ENCODE measurements at regions not wholly inside any gene's neighbourhood (a gene's known extent, or its start where the extent isn't known, plus 50 kb on each side); places are given as distances from the start of the nearest gene placed in this dataset.

DNA sequence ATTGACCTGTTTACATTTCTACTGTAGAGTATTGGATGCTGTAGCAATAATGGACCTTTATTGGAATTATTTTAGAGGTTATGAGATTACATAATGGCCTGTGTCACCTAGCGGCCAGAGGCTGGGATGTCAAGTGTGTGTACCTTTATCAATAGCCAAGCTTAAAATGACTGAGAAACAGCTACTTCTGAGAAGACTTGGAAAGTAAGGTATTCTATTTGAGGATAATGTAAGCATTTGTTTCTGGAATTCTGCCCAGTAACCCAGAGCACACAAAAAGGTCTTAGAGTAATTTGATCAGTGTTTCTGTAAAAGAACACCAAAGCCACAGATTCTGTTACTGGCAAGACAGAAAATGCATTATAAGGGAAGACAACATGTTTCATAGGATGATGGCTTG lies 116.8 kb downstream of the MACIR start:
- no peaks in the 10 kb centered on the region for H3K4me1 ChIP-seq
- H3K36me3 ChIP-seq = no peaks in the 10 kb centered on the region
- intact Hi-C loops (cut with DNase I) = no loop called here
- no peak for DNase-seq
- no peaks in the 10 kb centered on the region for H3K9me3 ChIP-seq
- H3K4me3 ChIP-seq = no peak overlapping the region
- no peaks in the 10 kb centered on the region for H3K27me3 ChIP-seq
- TF ChIP-seq, protein P1, sequence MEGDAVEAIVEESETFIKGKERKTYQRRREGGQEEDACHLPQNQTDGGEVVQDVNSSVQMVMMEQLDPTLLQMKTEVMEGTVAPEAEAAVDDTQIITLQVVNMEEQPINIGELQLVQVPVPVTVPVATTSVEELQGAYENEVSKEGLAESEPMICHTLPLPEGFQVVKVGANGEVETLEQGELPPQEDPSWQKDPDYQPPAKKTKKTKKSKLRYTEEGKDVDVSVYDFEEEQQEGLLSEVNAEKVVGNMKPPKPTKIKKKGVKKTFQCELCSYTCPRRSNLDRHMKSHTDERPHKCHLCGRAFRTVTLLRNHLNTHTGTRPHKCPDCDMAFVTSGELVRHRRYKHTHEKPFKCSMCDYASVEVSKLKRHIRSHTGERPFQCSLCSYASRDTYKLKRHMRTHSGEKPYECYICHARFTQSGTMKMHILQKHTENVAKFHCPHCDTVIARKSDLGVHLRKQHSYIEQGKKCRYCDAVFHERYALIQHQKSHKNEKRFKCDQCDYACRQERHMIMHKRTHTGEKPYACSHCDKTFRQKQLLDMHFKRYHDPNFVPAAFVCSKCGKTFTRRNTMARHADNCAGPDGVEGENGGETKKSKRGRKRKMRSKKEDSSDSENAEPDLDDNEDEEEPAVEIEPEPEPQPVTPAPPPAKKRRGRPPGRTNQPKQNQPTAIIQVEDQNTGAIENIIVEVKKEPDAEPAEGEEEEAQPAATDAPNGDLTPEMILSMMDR (IDR thresholded peaks at IDR 0.05) = no peak
- H3K9ac ChIP-seq (ENCODE audit: low read depth in 2 of 2, low read length in 2 of 2) = no peak overlapping the region
- H3K27ac ChIP-seq = no peak overlapping the region

DNA sequence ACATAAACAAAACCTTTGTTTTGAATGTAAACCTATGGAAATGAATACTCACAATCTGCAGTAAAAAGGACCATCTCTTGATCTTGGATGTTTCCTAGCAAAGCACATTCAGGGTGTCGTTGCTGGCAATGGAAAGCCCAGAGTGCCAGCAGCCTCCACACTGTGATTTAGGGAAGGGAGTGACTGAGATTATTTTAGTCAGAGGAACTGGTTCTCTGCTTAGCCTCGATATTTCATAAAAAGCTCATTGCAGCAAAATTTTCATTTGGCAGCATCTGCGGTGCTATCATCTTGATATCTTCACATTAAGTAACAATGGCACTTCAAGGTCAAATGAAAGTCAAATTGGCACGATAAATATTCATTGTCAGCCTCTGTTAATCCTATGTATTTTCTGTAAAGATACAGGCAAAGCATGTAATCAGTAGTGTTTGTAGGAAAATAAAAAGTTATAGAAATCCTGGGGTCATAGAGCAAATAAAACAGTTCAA lies 116.0 kb downstream of the MACIR start:
- Histone ChIP-seq H3K27ac (no peak overlapping the region), H3K27me3 (no peaks in the 10 kb centered on the region), H3K9me3 (no peaks in the 10 kb centered on the region), H3K4me1 (no peaks in the 10 kb centered on the region), H3K36me3 (no peaks in the 10 kb centered on the region), H3K9ac (ENCODE audit: low read depth in 2 of 2, low read length in 2 of 2) (no peak overlapping the region), H3K4me3 (no peak overlapping the region)
- intact Hi-C loops (cut with DNase I) = no loop called here
- TF ChIP-seq, protein P1 (IDR thresholded peaks at IDR 0.05) = no peak
- no peak for DNase-seq

GRCh38 chr5:103373597-103374472 lies 115.3 kb downstream of the MACIR start:
- H3K9ac ChIP-seq (ENCODE audit: low read depth in 2 of 2, low read length in 2 of 2) = no peak overlapping the region
- intact Hi-C loops (cut with DNase I) = no loop called here
- no peaks in the 10 kb centered on the region for H3K4me1 ChIP-seq
- no peaks in the 10 kb centered on the region for H3K27me3 ChIP-seq
- H3K27ac ChIP-seq = no peak overlapping the region
- H3K4me3 ChIP-seq = no peak overlapping the region
- TF ChIP-seq, protein P1 (IDR thresholded peaks at IDR 0.05) = no peak
- peak; percentile 35 for DNase-seq
- H3K36me3 ChIP-seq = no peaks in the 10 kb centered on the region
- H3K9me3 ChIP-seq = no peaks in the 10 kb centered on the region

GRCh38 chr5:103371046-103371607 lies 112.6 kb downstream of the MACIR start:
- no peak overlapping the region for H3K27ac ChIP-seq

More at GRCh38 chr5:103371046-103371607, 112.6 kb downstream of the MACIR start:
- no peak overlapping the region for H3K4me3 ChIP-seq
- no peak for DNase-seq
- no peaks in the 10 kb centered on the region for H3K4me1 ChIP-seq
- TF ChIP-seq, protein P1 (IDR thresholded peaks at IDR 0.05) = no peak
- no peaks in the 10 kb centered on the region for H3K36me3 ChIP-seq
- H3K27me3 ChIP-seq = no peaks in the 10 kb centered on the region
- H3K9me3 ChIP-seq = no peaks in the 10 kb centered on the region
- intact Hi-C loops (cut with DNase I) = no loop called here
- no peak overlapping the region for H3K9ac ChIP-seq (ENCODE audit: low read depth in 2 of 2, low read length in 2 of 2)
